ENCODE measurements at regions not wholly inside any gene's neighbourhood (a gene's known extent, or its start where the extent isn't known, plus 50 kb on each side); places are given as distances from the start of the nearest gene placed in this dataset.

DNA sequence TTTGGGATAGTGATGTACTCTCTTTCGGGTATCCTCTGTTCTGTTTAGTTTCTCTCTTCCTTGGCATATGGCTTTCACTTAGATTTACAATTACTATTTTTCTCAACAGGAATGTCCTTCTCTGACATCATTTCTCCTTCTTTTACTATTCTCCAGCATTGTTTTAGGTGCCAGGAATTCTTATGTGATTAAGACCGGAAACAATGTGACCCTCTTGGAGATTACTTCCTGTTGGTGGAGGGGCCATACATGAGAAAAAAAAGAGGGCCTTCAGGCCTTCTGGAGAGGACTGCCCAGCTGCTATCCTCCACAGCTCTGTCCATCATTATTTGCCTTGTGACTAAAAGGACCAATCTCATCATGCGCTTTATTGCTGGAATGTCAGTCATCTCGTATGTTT, 50.4 kb upstream of the ADAMTS5 start:
- Histone ChIP-seq H3K4me3 (ENCODE audit: control insufficient read depth in 2 of 3, extremely low read depth in 1 of 3, insufficient read depth in 2 of 3, low read depth in 1 of 3, low read length in 3 of 3) (no peak overlapping the region), H3K36me3 (ENCODE audit: control insufficient read depth in 2 of 2, extremely low read depth in 1 of 2, insufficient read depth in 2 of 2, low read length in 2 of 2) (no peaks in the 10 kb centered on the region), H3K4me1 (ENCODE audit: control insufficient read depth, extremely low read depth, insufficient read depth, low read length) (no peaks in the 10 kb centered on the region), H3K9me3 (ENCODE audit: control insufficient read depth, low read depth, low read length) (no peaks in the 10 kb centered on the region), H3K9ac (ENCODE audit: control insufficient read depth, extremely low read depth, insufficient read depth, low read length) (no peak overlapping the region), H3K27me3 (ENCODE audit: control insufficient read depth, extremely low read depth, insufficient read depth, low read length) (no peaks in the 10 kb centered on the region), H4K20me1 (ENCODE audit: control insufficient read depth, extremely low read depth, insufficient read depth, low read length) (no peaks in the 10 kb centered on the region), H3K79me2 (ENCODE audit: control insufficient read depth, insufficient read depth, low read length) (no peaks in the 10 kb centered on the region), H3K9me1 (ENCODE audit: control insufficient read depth, extremely low read depth, insufficient read depth, low read length) (no peaks in the 10 kb centered on the region), H3K27ac (ENCODE audit: control insufficient read depth, insufficient read depth, low read length) (no peak overlapping the region), H3K4me2 (ENCODE audit: control insufficient read depth, extremely low read depth, insufficient read depth, low read depth, low read length) (no peak overlapping the region), H2AFZ (ENCODE audit: control insufficient read depth, low read length) (no peak overlapping the region)
- FAIRE-seq (no peak), DNase-seq (ENCODE audit: low read depth, low spot score) (no peak)
- TF ChIP-seq, protein P1, sequence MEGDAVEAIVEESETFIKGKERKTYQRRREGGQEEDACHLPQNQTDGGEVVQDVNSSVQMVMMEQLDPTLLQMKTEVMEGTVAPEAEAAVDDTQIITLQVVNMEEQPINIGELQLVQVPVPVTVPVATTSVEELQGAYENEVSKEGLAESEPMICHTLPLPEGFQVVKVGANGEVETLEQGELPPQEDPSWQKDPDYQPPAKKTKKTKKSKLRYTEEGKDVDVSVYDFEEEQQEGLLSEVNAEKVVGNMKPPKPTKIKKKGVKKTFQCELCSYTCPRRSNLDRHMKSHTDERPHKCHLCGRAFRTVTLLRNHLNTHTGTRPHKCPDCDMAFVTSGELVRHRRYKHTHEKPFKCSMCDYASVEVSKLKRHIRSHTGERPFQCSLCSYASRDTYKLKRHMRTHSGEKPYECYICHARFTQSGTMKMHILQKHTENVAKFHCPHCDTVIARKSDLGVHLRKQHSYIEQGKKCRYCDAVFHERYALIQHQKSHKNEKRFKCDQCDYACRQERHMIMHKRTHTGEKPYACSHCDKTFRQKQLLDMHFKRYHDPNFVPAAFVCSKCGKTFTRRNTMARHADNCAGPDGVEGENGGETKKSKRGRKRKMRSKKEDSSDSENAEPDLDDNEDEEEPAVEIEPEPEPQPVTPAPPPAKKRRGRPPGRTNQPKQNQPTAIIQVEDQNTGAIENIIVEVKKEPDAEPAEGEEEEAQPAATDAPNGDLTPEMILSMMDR (optimal IDR thresholded peaks at IDR 0.05 in 1 of 3, IDR thresholded peaks at IDR 0.05 in 1 of 3, conservative IDR thresholded peaks at IDR 0.05 in 1 of 3; ENCODE audit: extremely low read depth in 1 of 3, insufficient read depth in 2 of 3, low read length in 3 of 3), result no peak
- TF ChIP-seq EZH2 (IDR thresholded peaks at IDR 0.05; ENCODE audit: low read length), result no peak
- dilution Hi-C loops (cut with MboI; ENCODE audit: extremely low pct_ligation_motif_present, low sequenced_read_pairs), result no loop called here

Small RNAs in the stretch of these regions (small RNA-seq; reads per million reads assigned to genes)
- gene NCSTNP1 (ENCODE audit: insufficient read length in 3 of 3, low read depth in 3 of 3, low replicate concordance in 1 of 3) (0 reads per million in 3 experiments), gene RF00026 (ENCODE audit: insufficient read length in 3 of 3, low read depth in 3 of 3, low replicate concordance in 1 of 3) (0 reads per million in 3 experiments)
